ENCODE measurements at regions not wholly inside any gene's neighbourhood (a gene's known extent, or its start where the extent isn't known, plus 50 kb on each side); places are given as distances from the start of the nearest gene placed in this dataset.

DNA sequence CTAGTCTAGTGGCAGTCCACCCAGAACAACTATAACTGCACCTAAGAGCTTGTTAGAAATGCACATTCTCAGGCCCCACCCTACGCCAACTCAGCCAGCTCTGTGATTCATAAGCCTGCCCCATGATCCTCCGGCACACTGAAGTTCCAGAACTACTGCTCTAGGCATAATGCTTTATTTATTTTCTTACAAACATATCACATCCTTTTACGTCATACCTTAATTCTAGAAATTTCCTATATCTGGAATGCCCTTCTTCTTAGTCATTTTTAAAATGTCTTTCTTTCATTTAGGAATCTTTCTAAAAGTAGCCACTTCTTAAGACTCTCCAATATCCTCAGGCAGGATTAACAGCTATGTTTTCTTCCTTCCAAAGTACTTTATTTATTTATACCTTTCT, 480.1 kb downstream of the INHBA start:
- Mint-ChIP-seq H3K27me3 (peaks cover 15% of the 10 kb centered on the region), H3K9me3 (ENCODE audit: insufficient read depth) (no peaks in the 10 kb centered on the region), H3K27ac (no peak overlapping the region), H3K4me3 (no peak overlapping the region), H3K4me1 (no peaks in the 10 kb centered on the region)
- ChIA-PET CTCF (no interaction called here), POLR2A (no interaction called here)
- DNase-seq: no peak
- H3K36me3 ChIP-seq (replicated peaks in 1 of 2; ENCODE audit: control extremely low read depth in 1 of 2, control insufficient read depth in 1 of 2, extremely low read depth in 1 of 2, insufficient read depth in 2 of 2, low read length in 1 of 2): no peaks in the 10 kb centered on the region
- H3K27me3 ChIP-seq (replicated peaks in 1 of 4; ENCODE audit: control extremely low read depth in 1 of 4, control insufficient read depth in 3 of 4, insufficient read depth in 4 of 4, low read length in 3 of 4): peaks cover 0 to 3% (median 0%) of the 10 kb centered on the region in 4 experiments
- no peak overlapping the region for H2AFZ ChIP-seq (ENCODE audit: insufficient read depth, low read depth, low read length, poor library complexity, severe bottlenecking)
- no peaks in the 10 kb centered on the region for H4K20me1 ChIP-seq (ENCODE audit: control insufficient read depth, insufficient read depth, low read length, poor library complexity, severe bottlenecking)
- intact Hi-C loops (cut with micrococcal nuclease): no loop called here
- 100% methylated on average over 3 of the region's 3 CpGs for WGBS (ENCODE audit: insufficient coverage)
- H3K4me3 ChIP-seq (ENCODE audit: control extremely low read depth in 1 of 5, extremely low read depth in 1 of 5, insufficient read depth in 1 of 5, low read depth in 2 of 5, low read length in 4 of 5): no peak overlapping the region
- no peaks in the 10 kb centered on the region for H3K9me3 ChIP-seq (ENCODE audit: control extremely low read depth in 1 of 3, control insufficient read depth in 2 of 3, insufficient read depth in 1 of 3, low read length in 2 of 3)
- H3K9ac ChIP-seq (ENCODE audit: low read length): no peak overlapping the region
- no peak for TF ChIP-seq EZH2 (IDR thresholded peaks at IDR 0.05; ENCODE audit: borderline replicate concordance, insufficient read depth, low read depth, low read length, poor library complexity, severe bottlenecking)
- TF ChIP-seq, protein P1, sequence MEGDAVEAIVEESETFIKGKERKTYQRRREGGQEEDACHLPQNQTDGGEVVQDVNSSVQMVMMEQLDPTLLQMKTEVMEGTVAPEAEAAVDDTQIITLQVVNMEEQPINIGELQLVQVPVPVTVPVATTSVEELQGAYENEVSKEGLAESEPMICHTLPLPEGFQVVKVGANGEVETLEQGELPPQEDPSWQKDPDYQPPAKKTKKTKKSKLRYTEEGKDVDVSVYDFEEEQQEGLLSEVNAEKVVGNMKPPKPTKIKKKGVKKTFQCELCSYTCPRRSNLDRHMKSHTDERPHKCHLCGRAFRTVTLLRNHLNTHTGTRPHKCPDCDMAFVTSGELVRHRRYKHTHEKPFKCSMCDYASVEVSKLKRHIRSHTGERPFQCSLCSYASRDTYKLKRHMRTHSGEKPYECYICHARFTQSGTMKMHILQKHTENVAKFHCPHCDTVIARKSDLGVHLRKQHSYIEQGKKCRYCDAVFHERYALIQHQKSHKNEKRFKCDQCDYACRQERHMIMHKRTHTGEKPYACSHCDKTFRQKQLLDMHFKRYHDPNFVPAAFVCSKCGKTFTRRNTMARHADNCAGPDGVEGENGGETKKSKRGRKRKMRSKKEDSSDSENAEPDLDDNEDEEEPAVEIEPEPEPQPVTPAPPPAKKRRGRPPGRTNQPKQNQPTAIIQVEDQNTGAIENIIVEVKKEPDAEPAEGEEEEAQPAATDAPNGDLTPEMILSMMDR (IDR thresholded peaks at IDR 0.05): no peak
- no peak overlapping the region for H3K4me2 ChIP-seq (replicated peaks; ENCODE audit: low read depth, low read length, poor library complexity, severe bottlenecking)
- no peak for ATAC-seq (ENCODE audit: low read depth)
- H3K4me1 ChIP-seq (ENCODE audit: control insufficient read depth in 2 of 2, insufficient read depth in 2 of 2, low read length in 2 of 2): no peaks in the 10 kb centered on the region
- H3K27ac ChIP-seq (ENCODE audit: low read length in 2 of 2): no peak overlapping the region
- H3K79me2 ChIP-seq (ENCODE audit: control insufficient read depth, insufficient read depth, low read length): no peaks in the 10 kb centered on the region

DNA sequence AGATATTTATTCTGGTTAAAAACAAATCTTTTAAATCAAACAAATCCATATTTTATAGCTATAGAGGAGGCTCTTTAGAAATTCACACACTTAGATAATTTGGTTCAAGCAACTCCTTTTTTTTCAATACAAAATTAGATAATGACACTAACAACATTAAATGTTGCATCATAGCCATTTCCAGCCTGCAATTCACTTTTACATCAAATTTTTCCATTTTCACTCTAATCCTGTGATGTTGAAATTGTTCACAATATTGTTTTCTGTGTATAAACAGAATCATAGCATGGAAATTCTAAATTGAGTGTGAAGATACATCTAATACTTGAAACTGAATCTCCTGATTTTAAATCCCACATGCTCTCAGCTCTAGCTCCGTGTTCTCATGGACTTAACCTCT, 482.6 kb downstream of the INHBA start:
- Histone ChIP-seq H4K20me1 (ENCODE audit: control insufficient read depth, insufficient read depth, low read length, poor library complexity, severe bottlenecking) (no peaks in the 10 kb centered on the region), H3K27me3 (replicated peaks in 1 of 4; ENCODE audit: control extremely low read depth in 1 of 4, control insufficient read depth in 3 of 4, insufficient read depth in 4 of 4, low read length in 3 of 4) (peaks cover 0 to 3% (median 0%) of the 10 kb centered on the region in 4 experiments), H3K79me2 (ENCODE audit: control insufficient read depth, insufficient read depth, low read length) (no peaks in the 10 kb centered on the region), H3K4me3 (ENCODE audit: control extremely low read depth in 1 of 5, extremely low read depth in 1 of 5, insufficient read depth in 1 of 5, low read depth in 2 of 5, low read length in 4 of 5) (no peak overlapping the region), H2AFZ (ENCODE audit: insufficient read depth, low read depth, low read length, poor library complexity, severe bottlenecking) (no peak overlapping the region), H3K4me2 (replicated peaks; ENCODE audit: low read depth, low read length, poor library complexity, severe bottlenecking) (no peak overlapping the region), H3K4me1 (ENCODE audit: control insufficient read depth in 2 of 2, insufficient read depth in 2 of 2, low read length in 2 of 2) (no peaks in the 10 kb centered on the region), H3K27ac (ENCODE audit: low read length in 2 of 2) (no peak overlapping the region), H3K9me3 (ENCODE audit: control extremely low read depth in 1 of 3, control insufficient read depth in 2 of 3, insufficient read depth in 1 of 3, low read length in 2 of 3) (no peaks in the 10 kb centered on the region), H3K9ac (ENCODE audit: low read length) (no peak overlapping the region), H3K36me3 (replicated peaks in 1 of 2; ENCODE audit: control extremely low read depth in 1 of 2, control insufficient read depth in 1 of 2, extremely low read depth in 1 of 2, insufficient read depth in 2 of 2, low read length in 1 of 2) (no peaks in the 10 kb centered on the region)
- no peak for DNase-seq
- no peaks in the 10 kb centered on the region for H3K4me1 Mint-ChIP-seq
- H3K9me3 Mint-ChIP-seq (ENCODE audit: insufficient read depth): no peaks in the 10 kb centered on the region
- ATAC-seq (ENCODE audit: low read depth): no peak
- CTCF ChIA-PET: no interaction called here
- 100% methylated on average over 1 of the region's 1 CpG for WGBS (ENCODE audit: insufficient coverage)
- POLR2A ChIA-PET: no interaction called here
- intact Hi-C loops (cut with micrococcal nuclease): no loop called here
- no peak overlapping the region for H3K4me3 Mint-ChIP-seq
- TF ChIP-seq EZH2 (IDR thresholded peaks at IDR 0.05; ENCODE audit: borderline replicate concordance, insufficient read depth, low read depth, low read length, poor library complexity, severe bottlenecking): no peak
- TF ChIP-seq, protein P1 (IDR thresholded peaks at IDR 0.05): no peak
- H3K27me3 Mint-ChIP-seq: peaks cover 15% of the 10 kb centered on the region
- no peak overlapping the region for H3K27ac Mint-ChIP-seq
